Natural killer cell (primary cell): ENCODE measurements at regions not wholly inside any gene's neighbourhood (a gene's known extent, or its start where the extent isn't known, plus 50 kb on each side); places are given as distances from the start of the nearest gene placed in this dataset.
"Not testable (repeated sequence)": the region's sequence is repeated elsewhere in the genome, so short reads cannot be mapped to it uniquely, and the experiment has no call there.

Experiments
- ATAC-seq, 3 donors: fragments of 150-1000 bp in 2 of 3; fragments of 200-7000 bp in 1 of 3; cut with Tn5 transposase; 1 replicate in 1 of 3; 2 replicates in 2 of 3; pipeline ENCODE4 v1.10.0; 2021; ENCODE audit warnings: mild to moderate bottlenecking in 2 of 3, moderate library complexity in 2 of 3
- DNase-seq, 2 donors: peaks; one replicate each; pipeline versions ENCODE4 v3.0.0 to v3.0.0-alpha.2; 2013 to 2021; ENCODE audit warnings: mixed read lengths in 1 of 2
- H3K27ac ChIP-seq: one replicate; pipeline ENCODE4 v1.5.1; 2013; ENCODE audit warnings: mild to moderate bottlenecking, low read length
- H3K27me3 ChIP-seq: one replicate; pipeline ENCODE4 v1.6.1; 2013; ENCODE audit warnings: low read length; ENCODE audit not compliant: control insufficient read depth, insufficient read depth
- H3K36me3 ChIP-seq: one replicate; pipeline ENCODE4 v1.6.1; 2013; ENCODE audit warnings: low read length; ENCODE audit not compliant: control insufficient read depth, insufficient read depth
- H3K4me1 ChIP-seq: one replicate; pipeline ENCODE4 v1.6.1; 2013; ENCODE audit warnings: low read length; ENCODE audit not compliant: control insufficient read depth, insufficient read depth
- H3K4me3 ChIP-seq: one replicate; pipeline ENCODE4 v1.5.1; 2013; ENCODE audit warnings: low read length
- H3K9me3 ChIP-seq: one replicate; pipeline ENCODE4 v1.6.1; 2013; ENCODE audit warnings: low read length; ENCODE audit not compliant: control insufficient read depth, insufficient read depth
- H3K27ac Mint-ChIP-seq, 2 donors: one replicate each; pipeline ENCODE4 v1.8.0; 2022; ENCODE audit warnings: mild to moderate bottlenecking in 2 of 2, mixed read lengths in 2 of 2, moderate library complexity in 1 of 2
- H3K27me3 Mint-ChIP-seq, 2 donors: one replicate each; pipeline ENCODE4 v1.8.0; 2022; ENCODE audit warnings: low read depth in 2 of 2, mixed read lengths in 2 of 2
- H3K36me3 Mint-ChIP-seq: one replicate; pipeline ENCODE4 v1.8.0; 2022; ENCODE audit warnings: mixed read lengths
- H3K4me1 Mint-ChIP-seq, 2 donors: one replicate each; pipeline ENCODE4 v1.8.0; 2022; ENCODE audit warnings: mixed read lengths in 2 of 2
- H3K4me3 Mint-ChIP-seq: one replicate; pipeline ENCODE4 v1.8.0; 2022; ENCODE audit warnings: mild to moderate bottlenecking, moderate library complexity, mixed read lengths
- H3K9me3 Mint-ChIP-seq, 2 donors: one replicate each; pipeline ENCODE4 v1.8.0; 2022; ENCODE audit warnings: mixed read lengths in 2 of 2
- WGBS: methylation state at CpG from one replicate; pipeline ENCODE4 v1.1.7; 2013; ENCODE audit warnings: missing lambda C conversion rate; ENCODE audit not compliant: insufficient coverage; 5-methylcytosine and 5-hydroxymethylcytosine counted together
- intact Hi-C: fragments of 100-400 bp; cut with micrococcal nuclease; formaldehyde crosslinking; loops from one replicate; pipeline ENCODE4 v1.14.2; 2022
- TF ChIP-seq, protein P1 (sequence below): fragments of 200-600 bp; IDR thresholded peaks from one replicate; pipeline ENCODE4 v1.8.0; 2022; ENCODE audit warnings: antibody characterized with exemption

DNA sequence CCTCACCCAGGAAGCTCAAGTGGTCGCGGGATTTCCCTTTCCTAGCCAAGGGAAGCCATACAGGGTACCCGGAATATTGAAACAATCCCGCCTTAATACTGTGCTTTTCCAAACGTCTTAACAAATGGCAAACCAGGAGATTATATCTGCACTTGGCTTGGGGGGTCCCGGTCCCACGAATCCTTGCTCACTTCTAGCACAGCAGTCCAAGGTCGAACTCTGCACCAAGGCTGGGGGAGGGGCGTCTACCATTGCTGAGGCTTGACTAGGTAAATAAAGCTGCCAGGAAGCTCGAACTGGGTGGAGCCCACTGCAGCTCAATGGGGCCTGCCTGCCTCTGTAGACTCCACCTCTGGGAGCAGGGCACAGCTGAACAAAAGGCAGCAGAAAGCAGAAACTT, 1644.8 kb downstream of the PCDH9 start:
- DNase-seq (no peak), ATAC-seq (no peak)
- no peak overlapping the region for H3K4me3 Mint-ChIP-seq
- no peaks in the 10 kb centered on the region for H3K4me1 ChIP-seq
- H3K4me3 ChIP-seq = no peak overlapping the region
- TF ChIP-seq, protein P1, sequence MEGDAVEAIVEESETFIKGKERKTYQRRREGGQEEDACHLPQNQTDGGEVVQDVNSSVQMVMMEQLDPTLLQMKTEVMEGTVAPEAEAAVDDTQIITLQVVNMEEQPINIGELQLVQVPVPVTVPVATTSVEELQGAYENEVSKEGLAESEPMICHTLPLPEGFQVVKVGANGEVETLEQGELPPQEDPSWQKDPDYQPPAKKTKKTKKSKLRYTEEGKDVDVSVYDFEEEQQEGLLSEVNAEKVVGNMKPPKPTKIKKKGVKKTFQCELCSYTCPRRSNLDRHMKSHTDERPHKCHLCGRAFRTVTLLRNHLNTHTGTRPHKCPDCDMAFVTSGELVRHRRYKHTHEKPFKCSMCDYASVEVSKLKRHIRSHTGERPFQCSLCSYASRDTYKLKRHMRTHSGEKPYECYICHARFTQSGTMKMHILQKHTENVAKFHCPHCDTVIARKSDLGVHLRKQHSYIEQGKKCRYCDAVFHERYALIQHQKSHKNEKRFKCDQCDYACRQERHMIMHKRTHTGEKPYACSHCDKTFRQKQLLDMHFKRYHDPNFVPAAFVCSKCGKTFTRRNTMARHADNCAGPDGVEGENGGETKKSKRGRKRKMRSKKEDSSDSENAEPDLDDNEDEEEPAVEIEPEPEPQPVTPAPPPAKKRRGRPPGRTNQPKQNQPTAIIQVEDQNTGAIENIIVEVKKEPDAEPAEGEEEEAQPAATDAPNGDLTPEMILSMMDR = no peak
- H3K27ac ChIP-seq = no peak overlapping the region
- no peaks in the 10 kb centered on the region for H3K27me3 Mint-ChIP-seq
- no peaks in the 10 kb centered on the region for H3K4me1 Mint-ChIP-seq
- 88% methylated on average over 10 of the region's 10 CpGs for WGBS
- H3K27me3 ChIP-seq = no peaks in the 10 kb centered on the region
- H3K9me3 Mint-ChIP-seq = peaks cover 22 to 23% of the 10 kb centered on the region in 2 donors
- intact Hi-C loops = no loop called here
- H3K27ac Mint-ChIP-seq = no peak overlapping the region
- H3K36me3 ChIP-seq = no peaks in the 10 kb centered on the region
- peaks cover 4% of the 10 kb centered on the region for H3K9me3 ChIP-seq
- peaks cover 8% of the 10 kb centered on the region for H3K36me3 Mint-ChIP-seq

DNA sequence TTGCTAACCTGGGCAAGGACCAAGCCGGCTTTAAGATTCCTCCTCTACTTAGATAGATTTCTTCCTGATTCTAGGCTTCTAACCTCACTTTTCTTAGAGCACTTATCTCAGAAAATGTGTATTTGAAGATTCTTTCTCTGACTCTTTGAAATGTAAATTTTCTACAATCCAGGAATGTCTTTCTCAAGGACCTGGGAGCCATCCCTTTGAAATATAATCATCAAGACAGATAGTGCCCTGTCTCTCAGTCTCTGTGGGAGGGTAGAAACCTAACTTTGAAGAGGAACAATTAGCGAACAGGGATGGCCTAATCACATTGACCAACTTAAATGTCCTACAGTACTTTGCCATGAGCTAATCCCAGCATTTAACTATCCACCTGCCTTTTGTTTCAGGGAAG, 1646.0 kb downstream of the PCDH9 start:
- no peaks in the 10 kb centered on the region for H3K36me3 ChIP-seq
- WGBS = 89% methylated on average over 2 of the region's 2 CpGs
- no peak overlapping the region for H3K4me3 Mint-ChIP-seq
- H3K4me1 Mint-ChIP-seq = no peaks in the 10 kb centered on the region
- peaks cover 20 to 22% of the 10 kb centered on the region in 2 donors for H3K9me3 Mint-ChIP-seq
- H3K4me3 ChIP-seq = no peak overlapping the region
- H3K27ac Mint-ChIP-seq = no peak overlapping the region
- H3K9me3 ChIP-seq = peaks cover 4% of the 10 kb centered on the region
- TF ChIP-seq, protein P1 = no peak
- ATAC-seq = no peak
- no peaks in the 10 kb centered on the region for H3K4me1 ChIP-seq
- peaks cover 8% of the 10 kb centered on the region for H3K36me3 Mint-ChIP-seq
- H3K27me3 Mint-ChIP-seq = no peaks in the 10 kb centered on the region
- H3K27ac ChIP-seq = no peak overlapping the region
- no peak for DNase-seq
- no peaks in the 10 kb centered on the region for H3K27me3 ChIP-seq
- intact Hi-C loops = no loop called here

DNA sequence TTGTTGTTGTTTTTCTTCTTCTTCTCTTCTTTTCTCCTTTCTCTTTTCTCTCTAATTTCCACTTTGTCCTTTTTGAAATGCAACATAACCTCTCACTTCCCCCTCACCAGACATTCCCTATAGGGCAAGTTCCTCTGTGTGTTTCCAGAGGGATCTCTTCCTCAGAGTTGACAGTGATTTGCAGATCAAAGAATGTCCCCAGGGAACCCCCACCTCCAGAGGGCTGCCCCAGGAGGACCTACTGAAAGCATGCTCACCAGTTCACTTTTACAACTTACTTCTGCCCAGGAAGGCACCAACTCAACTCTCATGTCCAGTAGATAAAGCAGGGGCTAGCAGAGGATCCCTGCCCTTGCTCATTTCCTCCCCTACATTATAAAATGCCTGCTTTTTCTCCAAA, 1648.0 kb downstream of the PCDH9 start:
- Histone ChIP-seq H3K4me1 (no peaks in the 10 kb centered on the region), H3K4me3 (no peak overlapping the region), H3K36me3 (no peaks in the 10 kb centered on the region), H3K27me3 (no peaks in the 10 kb centered on the region), H3K27ac (no peak overlapping the region), H3K9me3 (peaks cover 4% of the 10 kb centered on the region)
- H3K4me3 Mint-ChIP-seq = no peak overlapping the region
- TF ChIP-seq, protein P1 = peak; percentile 9
- intact Hi-C loops = no loop called here
- H3K27ac Mint-ChIP-seq = no peak overlapping the region
- no peak for ATAC-seq
- peaks cover 12 to 17% of the 10 kb centered on the region in 2 donors for H3K9me3 Mint-ChIP-seq
- H3K4me1 Mint-ChIP-seq = no peaks in the 10 kb centered on the region
- DNase-seq = no peak
- H3K27me3 Mint-ChIP-seq = no peaks in the 10 kb centered on the region
- H3K36me3 Mint-ChIP-seq = no peaks in the 10 kb centered on the region

DNA sequence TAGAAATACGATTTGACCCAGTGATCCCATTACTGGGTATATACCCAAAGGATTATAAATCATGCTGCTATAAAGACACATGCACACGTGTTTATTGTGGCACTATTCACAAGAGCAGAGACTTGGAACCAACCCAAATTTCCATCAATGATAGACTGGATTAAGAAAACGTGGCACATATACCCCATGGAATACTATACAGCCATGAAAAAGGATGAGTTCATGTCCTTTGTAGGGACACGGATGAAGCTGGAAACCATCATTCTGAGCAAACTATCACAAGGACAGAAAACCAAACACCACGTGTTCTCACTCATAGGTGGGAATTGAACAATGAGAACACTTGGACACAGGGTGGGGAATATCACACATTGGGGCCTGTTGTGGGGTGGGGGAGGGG, 1665.6 kb downstream of the PCDH9 start:
- H3K36me3 ChIP-seq, DNase-seq, H3K36me3 Mint-ChIP-seq, H3K27ac Mint-ChIP-seq, H3K27me3 Mint-ChIP-seq, H3K27me3 ChIP-seq, H3K4me3 Mint-ChIP-seq, intact Hi-C loops, H3K4me3 ChIP-seq, H3K9me3 Mint-ChIP-seq, ATAC-seq, H3K27ac ChIP-seq, H3K4me1 Mint-ChIP-seq, H3K9me3 ChIP-seq, H3K4me1 ChIP-seq: not testable (repeated sequence)
- 82% methylated on average over 2 of the region's 5 CpGs for WGBS
